Muscle of arm (tissue), 1 donor: ENCODE measurements at regions not wholly inside any gene's neighbourhood (a gene's known extent, or its start where the extent isn't known, plus 50 kb on each side); places are given as distances from the start of the nearest gene placed in this dataset.

Experiments
- DNase-seq: peaks from one replicate; pipeline ENCODE4 v3.0.0-alpha.2; 2013

DNA sequence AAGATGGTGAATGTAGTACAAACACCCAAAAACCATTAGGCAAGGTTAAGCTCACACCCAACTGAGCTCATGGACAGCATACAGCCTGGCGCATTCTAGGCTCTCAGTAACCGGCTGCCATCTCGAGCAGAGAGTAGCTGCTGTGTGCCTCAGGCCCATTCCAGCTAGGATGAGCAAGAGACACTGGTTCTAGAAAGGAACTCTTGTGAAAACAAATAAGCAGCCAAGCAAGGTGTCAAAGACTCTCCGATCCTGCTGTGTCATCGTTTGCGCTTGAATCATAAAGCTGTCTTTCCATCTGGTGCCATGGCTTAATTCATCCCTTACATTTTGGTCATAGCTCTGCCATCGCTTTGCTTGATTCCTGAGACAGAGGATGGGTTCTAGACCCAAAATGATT is 135.4 kb upstream of the MSX2 start:
- no peak for DNase-seq

DNA sequence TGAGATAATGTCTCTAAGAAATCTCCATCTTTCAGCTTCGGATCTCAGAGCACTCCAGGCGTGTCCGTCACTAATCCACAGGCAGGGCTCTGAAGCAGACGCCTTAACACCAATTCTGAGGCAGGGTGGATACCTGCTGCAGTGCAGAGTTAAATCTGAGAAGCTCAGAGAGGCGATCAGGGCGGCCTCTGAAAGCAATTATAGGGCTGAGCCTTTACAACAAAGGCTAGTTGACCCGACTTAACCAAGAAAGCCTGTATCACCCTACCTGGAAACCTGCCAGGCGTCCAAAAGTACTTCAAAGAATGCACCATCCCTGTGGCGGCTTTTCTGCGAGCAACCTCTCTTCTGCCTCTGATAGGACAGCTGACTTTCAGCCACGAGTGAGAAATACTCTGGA is 134.8 kb upstream of the MSX2 start:
- no peak for DNase-seq

DNA sequence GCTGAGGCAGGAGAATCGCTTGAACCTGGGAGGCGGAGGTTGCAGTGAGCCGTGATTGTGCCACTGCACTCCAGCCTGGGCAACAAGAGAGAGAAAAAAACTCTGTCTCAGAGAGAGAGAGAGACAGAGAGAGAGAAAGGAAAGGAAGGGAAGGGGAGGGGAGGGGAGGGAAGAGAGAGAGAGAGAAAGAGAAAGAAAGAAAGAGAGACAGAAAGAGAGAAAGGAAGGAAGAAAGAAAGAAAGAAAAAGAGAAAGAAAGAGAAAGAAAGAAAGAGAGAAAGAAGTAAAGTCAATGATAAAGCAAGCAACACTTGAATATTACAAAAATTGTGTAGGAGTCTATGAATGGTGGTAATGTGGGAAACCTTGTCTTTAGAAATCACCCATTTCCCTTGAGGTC is 133.6 kb upstream of the MSX2 start:
- DNase-seq: no peak

GRCh38 chr5:174596429-174596828 is 128.0 kb upstream of the MSX2 start:
- DNase-seq: no peak

- DNase-seq: no peak
Measured at GRCh38 chr5:174599992-174600391, 124.4 kb upstream of the MSX2 start.

- DNase-seq: no peak
Measured at GRCh38 chr5:174601946-174602345, 122.4 kb upstream of the MSX2 start.

DNA sequence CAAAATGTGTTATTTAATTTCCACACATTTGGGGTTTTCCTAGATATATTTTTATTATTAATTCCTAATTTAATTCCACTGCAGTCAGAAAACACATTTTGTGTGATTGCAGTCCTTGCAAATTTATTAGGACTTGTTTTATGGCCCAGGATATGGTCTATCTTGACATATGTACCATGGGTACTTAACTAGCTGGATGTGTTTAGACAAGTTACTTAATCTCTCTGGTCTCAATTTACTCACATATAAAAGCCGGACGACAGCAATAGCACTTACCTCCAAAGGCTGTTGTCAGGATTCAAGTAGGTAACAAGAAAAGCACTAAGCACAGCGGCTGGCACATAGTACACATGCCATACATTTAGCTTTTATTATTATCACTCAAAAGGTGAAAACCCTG is 118.2 kb upstream of the MSX2 start:
- DNase-seq: no peak

DNA sequence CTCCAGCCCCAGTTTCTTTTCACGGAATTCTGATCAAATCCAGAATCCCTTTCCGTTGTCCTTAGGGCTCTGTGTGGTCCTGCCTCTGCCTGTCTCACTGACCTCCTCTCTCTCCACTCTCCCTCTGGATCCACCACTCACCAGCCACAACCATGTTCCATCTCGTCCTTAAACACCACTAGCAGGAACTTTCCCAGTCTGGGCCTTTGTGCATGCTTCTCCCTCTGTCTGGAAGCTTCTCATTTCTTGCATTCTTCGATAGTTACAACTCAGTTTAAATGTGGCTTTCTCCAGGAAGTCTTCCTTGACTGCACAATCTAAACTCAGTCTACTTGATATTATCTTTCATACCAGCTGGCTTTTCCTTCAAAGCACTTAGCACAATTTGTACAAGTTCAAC is 117.7 kb upstream of the MSX2 start:
- DNase-seq: no peak

DNA sequence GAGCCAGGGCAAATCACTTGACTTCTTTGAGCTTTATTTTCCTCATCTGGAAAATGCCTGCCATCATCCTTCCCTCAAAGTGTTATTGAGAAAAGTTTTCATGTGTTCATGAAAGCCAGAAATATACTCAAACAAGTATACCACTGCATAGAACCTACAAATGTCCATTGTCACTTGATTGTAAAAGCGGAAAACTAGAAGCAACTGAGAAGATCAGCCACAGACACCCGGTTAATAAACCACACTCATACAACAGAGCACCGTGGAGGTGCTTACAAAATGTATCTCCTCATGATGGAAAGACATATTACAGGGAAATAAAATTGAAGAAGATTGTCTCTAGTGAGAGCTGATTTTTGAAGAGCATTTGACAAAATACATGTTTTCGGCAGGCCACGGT is 117.2 kb upstream of the MSX2 start:
- no peak for DNase-seq

DNA sequence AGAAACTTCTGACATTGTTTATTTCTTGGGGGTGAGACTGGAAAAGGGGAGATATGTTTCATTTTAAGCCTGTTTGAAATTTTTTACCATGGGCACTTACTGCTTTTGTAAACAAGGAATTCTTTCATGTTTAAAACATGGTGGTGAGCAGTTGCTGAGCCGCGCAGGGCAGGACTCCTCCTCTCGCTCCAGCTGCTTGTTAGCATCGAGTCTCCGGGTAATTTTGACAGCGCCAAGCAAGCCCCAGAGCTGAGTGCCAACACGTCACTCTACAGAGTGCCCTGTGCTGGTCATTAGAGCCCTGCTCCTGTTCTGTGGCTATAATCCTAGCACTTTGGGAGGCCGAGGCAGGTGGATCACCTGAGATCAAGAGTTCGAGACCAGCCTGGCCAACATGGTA is 116.5 kb upstream of the MSX2 start:
- no peak for DNase-seq

DNA sequence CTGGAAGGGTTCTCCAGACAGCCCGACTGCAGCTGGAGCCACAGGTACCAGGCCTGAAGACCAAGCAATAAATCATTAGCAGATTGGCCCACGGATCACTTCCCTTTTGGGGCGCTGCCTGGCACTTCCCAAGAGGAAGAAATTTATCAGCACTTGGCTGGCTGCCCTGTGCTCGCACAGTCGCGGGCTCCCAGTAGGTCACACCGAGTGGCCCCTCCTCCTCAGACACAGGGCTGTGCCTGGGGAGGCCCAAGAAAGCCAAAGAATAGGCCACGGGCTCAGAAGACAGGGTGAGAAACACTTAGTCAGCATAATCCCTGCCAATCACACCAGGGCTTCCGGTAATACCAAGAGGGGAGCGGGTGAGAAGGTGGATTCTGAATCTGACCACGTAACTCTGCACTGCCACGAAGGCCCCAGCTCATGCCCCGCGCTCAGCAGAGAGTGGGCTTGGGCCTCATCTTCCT is 115.7 kb upstream of the MSX2 start:
- DNase-seq: no peak

- DNase-seq: no peak
Measured at GRCh38 chr5:174609116-174609515, 115.3 kb upstream of the MSX2 start.

DNA sequence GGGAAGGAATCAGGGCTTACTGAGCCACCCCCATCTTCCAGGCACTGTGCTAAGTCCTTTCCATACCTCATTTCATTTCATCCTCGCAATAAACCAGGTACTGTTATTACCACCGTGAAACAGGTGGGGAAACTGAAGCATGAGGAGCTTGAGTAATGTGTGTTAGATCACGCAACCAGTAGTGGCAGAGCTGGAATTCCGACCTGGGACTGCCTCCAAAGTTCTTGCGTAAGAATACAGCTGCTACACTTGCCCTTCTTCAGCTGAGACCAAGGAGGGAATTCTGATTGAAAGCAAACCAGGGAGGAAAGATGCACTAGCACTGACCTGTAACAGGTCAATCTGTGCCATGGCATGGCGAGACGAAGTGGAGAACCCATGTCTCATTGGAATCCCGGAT is 113.4 kb upstream of the MSX2 start:
- no peak for DNase-seq

DNA sequence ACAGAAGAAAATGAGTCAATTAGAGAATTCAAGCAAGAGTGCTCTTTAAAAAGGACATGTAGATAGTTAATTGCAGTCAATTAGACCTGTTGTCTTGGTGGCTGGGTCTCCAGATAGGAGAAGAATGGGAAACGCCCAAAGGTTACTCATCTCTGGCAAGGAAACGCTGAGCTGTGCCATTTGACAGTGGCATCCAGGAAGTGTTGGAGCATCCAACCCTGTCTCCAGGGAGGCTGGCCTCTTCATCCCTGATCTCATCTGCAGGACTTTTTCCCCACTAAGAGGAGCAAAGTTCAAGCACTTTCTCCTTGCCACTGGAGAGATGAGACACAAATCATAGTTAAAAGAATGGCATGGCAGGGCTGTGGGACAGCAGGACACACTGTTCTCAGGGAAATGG is 111.7 kb upstream of the MSX2 start:
- no peak for DNase-seq

DNA sequence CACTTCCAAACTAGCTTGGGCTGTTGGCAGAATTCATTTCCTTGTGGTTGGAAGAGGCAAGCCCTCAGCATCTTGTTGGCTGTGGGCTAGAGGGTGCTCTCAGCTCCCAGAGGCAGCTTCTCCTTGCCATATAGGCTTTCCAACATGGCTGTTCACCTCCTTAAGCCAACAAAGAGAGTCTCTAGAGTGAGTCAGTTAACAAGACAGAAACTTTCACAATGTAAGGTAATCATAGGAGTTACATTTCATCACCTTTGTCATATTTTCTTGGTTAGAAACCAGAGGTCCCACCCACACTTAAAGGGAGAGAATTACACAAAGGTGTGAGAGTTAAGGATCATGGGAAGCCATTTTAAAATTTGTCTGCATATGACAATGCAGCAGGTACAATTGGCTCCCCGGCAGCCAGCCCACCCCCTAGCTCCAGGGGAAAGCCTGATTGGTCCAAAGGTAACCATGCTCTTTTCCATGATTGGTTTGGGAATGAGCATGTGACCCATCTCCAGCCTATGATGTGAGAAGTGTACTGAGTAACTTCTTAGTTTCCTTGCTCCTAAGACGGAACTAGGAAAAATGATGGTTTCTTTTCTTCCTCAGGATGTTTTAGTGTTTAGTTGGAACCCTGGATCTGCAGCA is 109.8 kb upstream of the MSX2 start:
- no peak for DNase-seq

DNA sequence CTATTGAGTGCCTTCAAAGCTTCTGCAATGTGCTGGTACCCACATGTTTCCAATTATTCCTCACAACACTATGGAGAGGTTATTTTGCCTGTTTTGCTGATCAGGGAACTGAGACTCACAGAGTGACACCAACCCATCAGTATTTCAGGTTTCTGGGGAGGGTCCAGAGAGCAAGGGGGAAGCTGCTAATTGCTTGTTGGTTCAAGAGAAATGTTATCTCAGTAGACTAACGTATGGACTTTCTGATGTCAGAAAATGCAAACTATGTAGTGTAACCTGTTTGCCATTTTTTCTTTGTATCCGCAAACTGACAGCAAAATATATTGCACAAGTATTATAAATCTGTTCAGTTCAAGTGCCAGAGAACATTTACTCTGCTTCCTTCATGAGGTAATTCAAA is 108.3 kb upstream of the MSX2 start:
- no peak for DNase-seq

GRCh38 chr5:174617285-174617684 is 107.1 kb upstream of the MSX2 start:
- DNase-seq: no peak

DNA sequence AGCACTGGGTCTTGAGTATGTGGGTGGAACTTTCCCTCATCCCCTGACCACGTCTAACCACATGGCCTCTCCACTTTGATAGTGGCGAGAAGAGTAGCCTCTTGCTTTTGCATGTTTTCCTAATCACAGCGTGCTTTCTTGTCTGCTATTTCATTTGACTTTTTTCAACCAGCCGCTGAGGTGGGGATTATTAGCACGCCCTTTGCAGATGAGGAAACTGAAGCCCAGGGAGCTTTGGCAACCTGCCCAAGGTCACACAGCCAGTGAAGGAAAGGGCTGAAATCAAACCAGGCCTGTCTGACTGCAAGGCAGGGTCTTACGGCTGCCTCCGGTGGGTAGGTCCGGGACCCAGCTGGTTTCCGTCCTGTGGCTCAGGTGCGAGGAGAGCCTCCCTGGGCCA is 106.5 kb upstream of the MSX2 start:
- no peak for DNase-seq

GRCh38 chr5:174618589-174618988 is 105.8 kb upstream of the MSX2 start:
- DNase-seq: no peak

- DNase-seq: no peak
Measured at GRCh38 chr5:174622067-174622466, 102.3 kb upstream of the MSX2 start.

GRCh38 chr5:174623018-174623417 is 101.4 kb upstream of the MSX2 start:
- DNase-seq: no peak

DNA sequence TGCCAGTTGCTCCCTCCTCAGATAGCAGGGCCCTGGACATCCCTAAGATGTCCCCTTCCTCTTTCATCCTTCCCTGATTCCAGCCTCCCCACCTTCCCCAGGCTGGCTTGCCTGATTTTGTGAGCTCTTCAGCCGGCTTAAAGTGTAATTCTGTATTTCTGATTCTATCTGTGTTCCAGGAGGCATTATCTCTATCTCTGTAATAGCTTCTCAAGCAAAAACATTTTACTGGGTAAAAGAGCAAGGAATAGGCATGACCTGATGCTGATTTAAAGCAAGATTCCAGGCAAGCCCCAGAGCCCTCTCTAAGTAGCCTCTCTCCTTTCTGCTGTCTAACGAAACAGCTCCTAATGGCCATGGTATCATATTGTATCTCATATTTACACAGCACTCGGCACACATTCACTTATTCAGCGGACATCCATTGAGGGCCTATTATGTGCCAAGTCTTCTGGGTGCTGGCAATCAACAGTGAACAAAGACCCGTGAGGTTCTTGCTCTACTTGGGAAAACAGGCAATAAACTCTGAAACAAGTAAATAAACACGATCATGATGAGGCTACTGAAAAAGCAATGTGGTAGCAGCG is 100.9 kb upstream of the MSX2 start:
- DNase-seq: no peak

- no peak for DNase-seq
Measured at GRCh38 chr5:174624733-174625522, 99.5 kb upstream of the MSX2 start.
